Esophagus squamous epithelium (tissue), 4 donors: ENCODE measurements at regions not wholly inside any gene's neighbourhood (a gene's known extent, or its start where the extent isn't known, plus 50 kb on each side); places are given as distances from the start of the nearest gene placed in this dataset.

ENCODE experiments used
- CTCF ChIP-seq, 6 experiments: fragments of 450-650 bp in 4 of 6; fragments of 200-600 bp in 2 of 6; sonication (generic) in 2 of 6; IDR thresholded peaks; one replicate each; pipeline ENCODE4 v1.5.1; 2016 to 2019; ENCODE audit warnings: antibody characterized with exemption in 6 of 6, mild to moderate bottlenecking in 4 of 6, moderate library complexity in 4 of 6
- POLR2A ChIP-seq, 4 donors: fragments of 450-650 bp; IDR thresholded peaks; one replicate each; pipeline ENCODE4 v1.6.1; 2017; ENCODE audit warnings: antibody characterized with exemption in 4 of 4, mild to moderate bottlenecking in 4 of 4, moderate library complexity in 3 of 4

DNA sequence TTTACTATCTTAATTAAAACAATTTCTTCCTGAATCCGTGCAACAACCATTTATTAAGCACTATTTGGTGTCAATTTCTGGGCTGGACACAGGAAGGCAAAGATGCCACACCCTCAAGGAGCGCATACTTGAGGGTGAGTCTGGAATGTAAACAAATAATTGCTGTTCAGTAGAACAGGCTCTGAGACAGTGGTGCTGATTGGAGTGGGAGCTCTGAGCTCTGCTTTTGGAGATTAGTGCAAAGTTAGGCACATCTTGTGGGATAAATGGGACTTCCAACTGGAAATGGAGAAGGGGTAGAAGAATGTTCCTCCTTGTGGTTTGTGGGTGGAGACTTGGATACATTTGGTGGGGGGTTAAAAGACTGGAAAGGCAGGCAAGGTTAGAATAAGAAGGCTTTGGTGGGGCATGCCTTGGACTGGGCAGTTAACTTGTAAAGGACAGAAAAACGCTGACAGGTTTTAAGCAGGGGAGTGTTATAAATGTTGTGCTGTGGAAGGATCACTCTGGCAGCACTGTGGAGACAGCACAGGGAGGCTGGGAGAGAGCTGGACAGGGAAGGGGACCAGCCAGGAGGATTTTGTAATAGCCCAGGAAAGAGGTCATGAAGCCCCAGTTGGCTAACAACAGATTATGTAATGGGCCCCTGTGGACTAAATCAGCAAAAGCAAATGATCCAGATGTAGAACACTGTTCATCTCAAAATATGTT lies 80.7 kb downstream of the ZNF365 start:
- no peak for TF ChIP-seq CTCF (IDR thresholded peaks at IDR 0.05)
- TF ChIP-seq POLR2A (IDR thresholded peaks at IDR 0.05): no peak
